Mesendoderm (in vitro differentiated cells): ENCODE measurements at regions not wholly inside any gene's neighbourhood (a gene's known extent, or its start where the extent isn't known, plus 50 kb on each side); places are given as distances from the start of the nearest gene placed in this dataset.

Experiments
- DNase-seq: peaks from one replicate; pipeline ENCODE4 v3.0.0; 2013
- H2AK5ac ChIP-seq: 2 replicates; pipeline ENCODE4 v1.6.1; 2013; ENCODE audit warnings: low read length, inconsistent platforms
- H2BK120ac ChIP-seq: 2 replicates; pipeline ENCODE4 v1.6.1; 2013; ENCODE audit warnings: low read depth, mild to moderate bottlenecking, low read length, moderate library complexity, mixed read lengths
- H2BK15ac ChIP-seq: replicated peaks from 2 replicates; pipeline ENCODE4 v1.6.1; 2013; ENCODE audit warnings: low read depth, mild to moderate bottlenecking, moderate library complexity
- H2BK5ac ChIP-seq: 2 replicates; pipeline ENCODE4 v1.6.1; 2013; ENCODE audit warnings: low read length, inconsistent platforms
- H3K18ac ChIP-seq: 2 replicates; pipeline ENCODE4 v1.6.1; 2013; ENCODE audit warnings: mild to moderate bottlenecking, low read length, mixed read lengths
- H3K23ac ChIP-seq: one replicate; pipeline ENCODE4 v1.6.1; 2013; ENCODE audit warnings: low read length
- H3K27ac ChIP-seq: 2 replicates; pipeline ENCODE4 v1.5.1; 2013; ENCODE audit warnings: low read depth, mild to moderate bottlenecking, inconsistent platforms, low read length, moderate library complexity
- H3K27me3 ChIP-seq: 2 replicates; pipeline ENCODE4 v1.6.1; 2013; ENCODE audit warnings: low read length, control low read depth, mild to moderate bottlenecking, inconsistent platforms; ENCODE audit not compliant: insufficient read depth, poor library complexity
- H3K36me3 ChIP-seq: 2 replicates; pipeline ENCODE4 v1.6.1; 2013; ENCODE audit warnings: low read length, inconsistent platforms; ENCODE audit not compliant: control insufficient read depth, insufficient read depth
- H3K4ac ChIP-seq: one replicate; pipeline ENCODE4 v1.6.1; 2013; ENCODE audit warnings: low read depth, mild to moderate bottlenecking, low read length, moderate library complexity
- H3K4me1 ChIP-seq: 2 replicates; pipeline ENCODE4 v1.6.1; 2013; ENCODE audit warnings: low read depth, low read length, inconsistent platforms; ENCODE audit not compliant: control insufficient read depth
- H3K4me2 ChIP-seq: 2 replicates; pipeline ENCODE4 v1.6.1; 2013; ENCODE audit warnings: low read length
- H3K4me3 ChIP-seq: 2 replicates; pipeline ENCODE4 v1.5.1; 2013; ENCODE audit warnings: mild to moderate bottlenecking, low read length
- H3K56ac ChIP-seq: one replicate; pipeline ENCODE4 v1.6.1; 2013; ENCODE audit warnings: low read length
- H3K79me1 ChIP-seq: 2 replicates; pipeline ENCODE4 v1.6.1; 2013; ENCODE audit warnings: low read length, inconsistent platforms
- H3K79me2 ChIP-seq: 2 replicates; pipeline ENCODE4 v1.6.1; 2013; ENCODE audit warnings: mild to moderate bottlenecking, low read length; ENCODE audit not compliant: control insufficient read depth, insufficient read depth
- H3K9ac ChIP-seq: 2 replicates; pipeline ENCODE4 v1.6.1; 2013; ENCODE audit warnings: low read length, inconsistent platforms
- H4K5ac ChIP-seq: one replicate; pipeline ENCODE4 v1.6.1; 2013; ENCODE audit warnings: low read length
- H4K8ac ChIP-seq: one replicate; pipeline ENCODE4 v1.6.1; 2013; ENCODE audit warnings: low read depth, mild to moderate bottlenecking, control low read depth, low read length, moderate library complexity
- whole genome bisulfite sequencing: extraction: QIAGEN DNeasy Blood & Tissue Kit; methylation state at CpG from one replicate; pipeline ENCODE4 v1.1.7; 2013; ENCODE audit warnings: low lambda C conversion rate, missing lambda C conversion rate; ENCODE audit not compliant: insufficient coverage; ENCODE audit errors: extremely low coverage; 5-methylcytosine and 5-hydroxymethylcytosine counted together

- H2BK5ac ChIP-seq = no peak overlapping the region
- 100% methylated on average over 1 of the region's 4 CpGs for WGBS
- no peak overlapping the region for H3K18ac ChIP-seq
- H3K56ac ChIP-seq = no peak overlapping the region
- no peak for DNase-seq
- no peak overlapping the region for H2BK120ac ChIP-seq
- H2AK5ac ChIP-seq = no peak overlapping the region
- no peaks in the 10 kb centered on the region for H3K36me3 ChIP-seq
- no peak overlapping the region for H3K4ac ChIP-seq
- H4K8ac ChIP-seq = no peak overlapping the region
- no peak overlapping the region for H3K4me2 ChIP-seq
- no peaks in the 10 kb centered on the region for H3K27me3 ChIP-seq
- no peaks in the 10 kb centered on the region for H3K4me1 ChIP-seq
- H4K5ac ChIP-seq = no peak overlapping the region
- no peaks in the 10 kb centered on the region for H3K79me1 ChIP-seq
- no peak overlapping the region for H2BK15ac ChIP-seq
- H3K79me2 ChIP-seq = no peaks in the 10 kb centered on the region
- H3K4me3 ChIP-seq = no peak overlapping the region
- no peak overlapping the region for H3K23ac ChIP-seq
- H3K9ac ChIP-seq = no peak overlapping the region
- no peak overlapping the region for H3K27ac ChIP-seq
Measured at GRCh38 chr18:67308819-67309218, 207.7 kb downstream of the DSEL start.

GRCh38 chr18:67305466-67305865 lies 211.1 kb downstream of the DSEL start:
- Histone ChIP-seq H3K79me1 (no peaks in the 10 kb centered on the region), H2BK15ac (no peak overlapping the region), H2BK120ac (no peak overlapping the region), H4K8ac (no peak overlapping the region), H2BK5ac (no peak overlapping the region), H3K4me2 (no peak overlapping the region), H3K23ac (no peak overlapping the region), H3K4me3 (no peak overlapping the region), H3K36me3 (no peaks in the 10 kb centered on the region), H2AK5ac (no peak overlapping the region), H3K79me2 (no peaks in the 10 kb centered on the region), H3K27me3 (no peaks in the 10 kb centered on the region), H3K4ac (no peak overlapping the region), H3K4me1 (no peaks in the 10 kb centered on the region), H3K18ac (no peak overlapping the region), H3K56ac (no peak overlapping the region), H4K5ac (no peak overlapping the region), H3K27ac (no peak overlapping the region), H3K9ac (no peak overlapping the region)
- no CpG with 5 or more reads among the region's 3 CpGs for WGBS
- DNase-seq = no peak

- Histone ChIP-seq H2BK15ac (no peak overlapping the region), H4K8ac (no peak overlapping the region), H3K27me3 (no peaks in the 10 kb centered on the region), H3K56ac (no peak overlapping the region), H2BK120ac (no peak overlapping the region), H3K4me3 (no peak overlapping the region), H3K27ac (no peak overlapping the region), H3K4me2 (no peak overlapping the region), H2AK5ac (no peak overlapping the region), H3K9ac (no peak overlapping the region), H3K79me2 (no peaks in the 10 kb centered on the region), H4K5ac (no peak overlapping the region), H3K23ac (no peak overlapping the region), H2BK5ac (no peak overlapping the region), H3K36me3 (no peaks in the 10 kb centered on the region), H3K79me1 (no peaks in the 10 kb centered on the region), H3K4ac (no peak overlapping the region), H3K18ac (no peak overlapping the region), H3K4me1 (no peaks in the 10 kb centered on the region)
- no peak for DNase-seq
- no CpG with 5 or more reads among the region's 1 CpG for WGBS
Measured at GRCh38 chr18:67302043-67302442, 214.5 kb downstream of the DSEL start.

DNA sequence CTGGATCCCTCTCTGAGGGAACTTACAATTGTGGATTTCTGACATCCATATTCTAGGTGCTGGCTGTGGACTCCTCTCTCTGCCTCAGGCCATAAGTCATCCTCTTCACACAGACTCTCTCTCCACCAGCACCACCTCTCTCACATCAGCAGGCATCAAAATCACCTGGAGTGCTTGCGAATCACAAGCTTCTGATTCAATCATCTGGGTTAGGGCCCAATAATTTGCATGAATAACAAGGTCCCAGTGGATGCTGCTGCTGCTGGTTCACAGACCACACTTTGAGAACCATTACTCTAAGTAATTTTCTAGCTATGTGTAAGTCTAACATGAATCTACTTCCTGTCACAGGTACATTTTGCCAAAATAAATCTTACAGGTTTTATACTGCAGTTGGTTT lies 214.9 kb downstream of the DSEL start:
- Histone ChIP-seq H3K79me1 (no peaks in the 10 kb centered on the region), H3K27ac (no peak overlapping the region), H2AK5ac (no peak overlapping the region), H3K56ac (no peak overlapping the region), H3K36me3 (no peaks in the 10 kb centered on the region), H4K8ac (no peak overlapping the region), H3K4ac (no peak overlapping the region), H3K9ac (no peak overlapping the region), H3K4me2 (no peak overlapping the region), H3K79me2 (no peaks in the 10 kb centered on the region), H3K18ac (no peak overlapping the region), H3K4me3 (no peak overlapping the region), H3K23ac (no peak overlapping the region), H2BK120ac (no peak overlapping the region), H3K4me1 (no peaks in the 10 kb centered on the region), H2BK5ac (no peak overlapping the region), H2BK15ac (no peak overlapping the region), H4K5ac (no peak overlapping the region), H3K27me3 (no peaks in the 10 kb centered on the region)
- no CpG with 5 or more reads among the region's 1 CpG for WGBS
- no peak for DNase-seq

- Histone ChIP-seq H3K36me3 (no peaks in the 10 kb centered on the region), H2BK15ac (no peak overlapping the region), H3K4me2 (no peak overlapping the region), H3K9ac (no peak overlapping the region), H3K27me3 (no peaks in the 10 kb centered on the region), H3K56ac (no peak overlapping the region), H3K79me1 (no peaks in the 10 kb centered on the region), H3K4me1 (no peaks in the 10 kb centered on the region), H4K8ac (no peak overlapping the region), H3K27ac (no peak overlapping the region), H3K18ac (no peak overlapping the region), H2AK5ac (no peak overlapping the region), H3K79me2 (no peaks in the 10 kb centered on the region), H3K4me3 (no peak overlapping the region), H4K5ac (no peak overlapping the region), H3K23ac (no peak overlapping the region), H2BK5ac (no peak overlapping the region), H2BK120ac (no peak overlapping the region), H3K4ac (no peak overlapping the region)
- no CpG with 5 or more reads among the region's 4 CpGs for WGBS
- DNase-seq = peak; percentile 64
Measured at GRCh38 chr18:67300498-67300897, 216.0 kb downstream of the DSEL start.

DNA sequence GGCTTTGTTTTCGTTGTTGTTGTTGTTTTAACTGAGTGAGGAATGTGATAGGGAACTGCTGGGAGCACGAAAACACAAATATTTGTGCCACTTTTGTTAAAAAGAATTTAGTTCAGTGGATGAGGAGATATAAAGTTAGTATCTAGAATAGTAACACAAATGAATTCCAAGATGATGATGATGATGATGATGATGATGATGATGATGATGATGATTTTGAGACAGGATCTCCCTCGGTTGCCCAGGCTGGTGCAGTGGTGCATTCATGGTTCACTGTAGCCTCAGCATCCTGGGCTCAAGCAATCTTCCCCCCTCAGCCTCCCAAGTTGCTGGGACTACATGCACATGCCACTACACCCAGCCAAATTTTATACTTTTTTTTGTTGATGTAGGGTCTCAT lies 223.7 kb downstream of the DSEL start:
- Histone ChIP-seq H3K27ac (no peak overlapping the region), H2BK5ac (no peak overlapping the region), H2BK120ac (no peak overlapping the region), H3K4ac (no peak overlapping the region), H3K4me3 (no peak overlapping the region), H4K8ac (no peak overlapping the region), H4K5ac (no peak overlapping the region), H3K18ac (no peak overlapping the region), H2BK15ac (no peak overlapping the region), H3K23ac (no peak overlapping the region), H2AK5ac (no peak overlapping the region), H3K9ac (no peak overlapping the region), H3K79me2 (no peaks in the 10 kb centered on the region), H3K4me2 (no peak overlapping the region), H3K4me1 (no peaks in the 10 kb centered on the region), H3K27me3 (no peaks in the 10 kb centered on the region), H3K79me1 (no peaks in the 10 kb centered on the region), H3K36me3 (no peaks in the 10 kb centered on the region), H3K56ac (no peak overlapping the region)
- DNase-seq = no peak
- WGBS = no CpG with 5 or more reads among the region's 3 CpGs
